Liver (tissue), 3 donors: ENCODE measurements at regions not wholly inside any gene's neighbourhood (a gene's known extent, or its start where the extent isn't known, plus 50 kb on each side); places are given as distances from the start of the nearest gene placed in this dataset.

ENCODE experiments used
- CTCF ChIP-seq: fragments of 150-350 bp; IDR thresholded peaks from 2 replicates; pipeline ENCODE4 v1.5.1; 2017; ENCODE audit warnings: improper control_type of control experiment, low read depth, low read length; ENCODE audit not compliant: missing input control
- GABPA ChIP-seq, 2 donors: IDR thresholded peaks in 1 of 2; conservative IDR thresholded peaks in 1 of 2; 2 replicates each; pipeline ENCODE4 v1.6.1; 2016; ENCODE audit warnings: antibody characterized with exemption in 2 of 2, mild to moderate bottlenecking in 1 of 2, moderate library complexity in 1 of 2
- HNF4A ChIP-seq, 2 donors: conservative IDR thresholded peaks; 2 replicates each; pipeline ENCODE4 v1.6.1; 2016; ENCODE audit warnings: antibody characterized with exemption in 2 of 2, mild to moderate bottlenecking in 2 of 2
- RAD21 ChIP-seq, 2 donors: IDR thresholded peaks; 2 replicates each; pipeline ENCODE4 v1.6.1; 2016; ENCODE audit warnings: antibody characterized with exemption in 2 of 2, mild to moderate bottlenecking in 2 of 2
- SP1 ChIP-seq: IDR thresholded peaks from 2 replicates; pipeline ENCODE4 v1.6.1; 2018; ENCODE audit warnings: antibody characterized with exemption, mild to moderate bottlenecking
- TAF1 ChIP-seq: conservative IDR thresholded peaks from 2 replicates; pipeline ENCODE4 v1.6.1; 2016; ENCODE audit warnings: antibody characterized with exemption, mild to moderate bottlenecking
- donor health status: healthy.
- donor health status: healthy.

GRCh38 chr10:78229950-78230675, 196.4 kb downstream of the RPS24 start:
- TF ChIP-seq CTCF (no peak), GABPA (IDR thresholded peaks at IDR 0.05 in 1 of 2, conservative IDR thresholded peaks at IDR 0.05 in 1 of 2) (no peak), RAD21 (IDR thresholded peaks at IDR 0.05) (no peak), TAF1 (no peak), SP1 (no peak), HNF4A (conservative IDR thresholded peaks at IDR 0.05) (no peak)
